Neural crest cell (in vitro differentiated cells): ENCODE measurements at regions not wholly inside any gene's neighbourhood (a gene's known extent, or its start where the extent isn't known, plus 50 kb on each side); places are given as distances from the start of the nearest gene placed in this dataset.

Experiments
- DNase-seq: peaks from one replicate; pipeline ENCODE4 v3.0.0; 2021; ENCODE audit warnings: low read depth, mixed read lengths, low spot score
- H3K27ac Mint-ChIP-seq: one replicate; pipeline ENCODE4 v1.8.0; 2021; ENCODE audit warnings: mild to moderate bottlenecking, mixed read lengths; ENCODE audit not compliant: unreplicated experiment
- H3K27me3 Mint-ChIP-seq: 2 replicates; pipeline ENCODE4 v1.8.0; 2021; ENCODE audit warnings: low read depth, mild to moderate bottlenecking, mixed read lengths
- H3K36me3 Mint-ChIP-seq: 2 replicates; pipeline ENCODE4 v1.8.0; 2021; ENCODE audit warnings: low read depth, mild to moderate bottlenecking, mixed read lengths
- H3K4me1 Mint-ChIP-seq: 2 replicates; pipeline ENCODE4 v1.8.0; 2021; ENCODE audit warnings: mixed read lengths
- H3K4me3 Mint-ChIP-seq: one replicate; pipeline ENCODE4 v1.8.0; 2021; ENCODE audit warnings: mild to moderate bottlenecking, mixed read lengths
- H3K9me3 Mint-ChIP-seq: 2 replicates; pipeline ENCODE4 v1.8.0; 2021; ENCODE audit warnings: mixed read lengths
- CTCF ChIP-seq: fragments of 200-600 bp; sonication (generic); conservative IDR thresholded peaks from 2 replicates; pipeline ENCODE4 v1.5.0; 2021; ENCODE audit warnings: antibody characterized with exemption, mild to moderate bottlenecking

DNA sequence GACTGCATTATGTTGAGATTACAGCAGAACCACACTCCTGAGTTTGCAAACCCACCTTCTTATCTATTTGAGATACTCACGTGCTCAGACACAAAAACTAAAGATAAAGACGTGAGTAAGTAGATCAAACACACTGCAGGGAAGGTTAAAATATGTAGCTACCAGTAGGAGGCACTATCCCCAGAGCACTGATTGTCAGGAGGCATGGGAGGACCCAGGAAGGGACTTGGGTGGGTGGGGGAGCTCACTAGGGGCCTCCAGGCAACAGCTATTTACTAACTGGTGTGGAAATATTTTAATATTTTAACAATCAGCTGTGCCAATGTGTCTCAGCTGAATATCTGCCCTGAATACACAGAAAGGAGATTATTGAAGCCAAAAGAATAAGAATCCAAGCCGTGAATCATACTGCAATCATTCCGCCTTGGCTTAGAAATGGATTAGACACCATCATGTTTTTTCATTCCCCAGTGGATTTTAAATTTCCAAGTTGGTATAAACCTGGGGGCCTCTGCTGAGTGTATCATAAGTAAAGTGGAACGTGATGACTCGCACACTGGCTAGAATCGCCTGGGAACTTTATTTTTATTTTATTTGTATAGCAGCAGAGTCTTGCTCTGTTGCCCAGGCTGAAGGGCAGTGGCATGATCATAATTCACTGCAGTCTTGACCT, 73.2 kb upstream of the CACNA1A start:
- no peak for TF ChIP-seq CTCF
- no peak overlapping the region for H3K27ac Mint-ChIP-seq
- peaks cover 12% of the 10 kb centered on the region for H3K9me3 Mint-ChIP-seq
- peaks cover 22% of the 10 kb centered on the region for H3K27me3 Mint-ChIP-seq
- no peaks in the 10 kb centered on the region for H3K4me1 Mint-ChIP-seq
- no peaks in the 10 kb centered on the region for H3K36me3 Mint-ChIP-seq
- DNase-seq = no peak
- H3K4me3 Mint-ChIP-seq = no peak overlapping the region

GRCh38 chr19:13576726-13577125, 70.4 kb upstream of the CACNA1A start:
- Mint-ChIP-seq H3K4me1 (no peaks in the 10 kb centered on the region), H3K4me3 (no peak overlapping the region), H3K9me3 (peaks cover 12% of the 10 kb centered on the region), H3K36me3 (no peaks in the 10 kb centered on the region), H3K27me3 (peaks cover 33% of the 10 kb centered on the region), H3K27ac (no peak overlapping the region)
- TF ChIP-seq CTCF = no peak
- DNase-seq = no peak

GRCh38 chr19:13574933-13575332, 68.7 kb upstream of the CACNA1A start:
- Mint-ChIP-seq H3K9me3 (peaks cover 12% of the 10 kb centered on the region), H3K27ac (no peak overlapping the region), H3K27me3 (peaks cover 42% of the 10 kb centered on the region), H3K4me1 (no peaks in the 10 kb centered on the region), H3K36me3 (no peaks in the 10 kb centered on the region), H3K4me3 (no peak overlapping the region)
- no peak for TF ChIP-seq CTCF
- DNase-seq = peak; percentile 11

- no peaks in the 10 kb centered on the region for H3K4me1 Mint-ChIP-seq
- H3K27ac Mint-ChIP-seq = peak overlapping the region; percentile 4
- H3K36me3 Mint-ChIP-seq = no peaks in the 10 kb centered on the region
Measured at GRCh38 chr19:13573056-13573667, 66.9 kb upstream of the CACNA1A start.

DNA sequence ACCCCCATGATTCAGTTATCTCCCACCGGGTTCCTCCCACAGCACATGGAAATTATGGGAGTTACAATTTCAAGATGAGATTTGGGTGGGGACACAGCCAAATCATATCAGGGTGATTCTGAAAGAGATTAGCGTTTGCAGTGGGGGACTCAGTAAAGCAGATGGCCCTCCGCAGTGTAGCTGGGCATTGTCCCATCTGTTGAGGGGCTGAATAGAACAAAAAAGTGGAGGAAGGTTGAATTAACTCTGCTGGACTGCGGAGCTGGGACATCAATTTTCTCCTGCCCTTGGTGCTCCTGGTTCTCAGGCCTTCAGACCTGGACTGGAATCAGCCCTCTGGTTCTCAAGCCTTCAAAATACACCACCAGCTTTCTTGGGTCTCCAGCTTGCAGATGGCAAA, 55.2 kb upstream of the CACNA1A start:
- no peak for TF ChIP-seq CTCF
- Mint-ChIP-seq H3K36me3 (no peaks in the 10 kb centered on the region), H3K9me3 (no peaks in the 10 kb centered on the region), H3K27me3 (peaks cover 40% of the 10 kb centered on the region), H3K4me3 (no peak overlapping the region), H3K4me1 (no peaks in the 10 kb centered on the region), H3K27ac (no peak overlapping the region)
- DNase-seq = no peak

More at GRCh38 chr19:13573056-13573667, 66.9 kb upstream of the CACNA1A start:
- no peak for DNase-seq
- Mint-ChIP-seq H3K4me3 (no peak overlapping the region), H3K27me3 (peaks cover 42% of the 10 kb centered on the region), H3K9me3 (peaks cover 10% of the 10 kb centered on the region)
- TF ChIP-seq CTCF = no peak
